HepG2 (cell line): ENCODE measurements at regions not wholly inside any gene's neighbourhood (a gene's known extent, or its start where the extent isn't known, plus 50 kb on each side); places are given as distances from the start of the nearest gene placed in this dataset.

Experiments used
- JUND ChIP-seq: sonication (generic); formaldehyde crosslinking; IDR thresholded peaks from 2 replicates; pipeline ENCODE4 v1.8.0; 2022; ENCODE audit warnings: mild to moderate bottlenecking, missing genetic modification reagents
- MAZ ChIP-seq, 2 experiments: sonication (generic) in 1 of 2; formaldehyde crosslinking in 1 of 2; IDR thresholded peaks; 2 replicates each; pipeline versions ENCODE4 v1.5.0 to v1.6.1; 2012 to 2020; ENCODE audit warnings: low read depth in 2 of 2, mild to moderate bottlenecking in 2 of 2, borderline replicate concordance in 1 of 2, improper control_type of control experiment in 1 of 2, low read length in 1 of 2, missing genetic modification reagents in 1 of 2, moderate library complexity in 1 of 2
- NFATC3 ChIP-seq: sonication (generic); formaldehyde crosslinking; IDR thresholded peaks from 2 replicates; pipeline ENCODE4 v1.5.1; 2020; ENCODE audit warnings: mild to moderate bottlenecking, missing genetic modification reagents

DNA sequence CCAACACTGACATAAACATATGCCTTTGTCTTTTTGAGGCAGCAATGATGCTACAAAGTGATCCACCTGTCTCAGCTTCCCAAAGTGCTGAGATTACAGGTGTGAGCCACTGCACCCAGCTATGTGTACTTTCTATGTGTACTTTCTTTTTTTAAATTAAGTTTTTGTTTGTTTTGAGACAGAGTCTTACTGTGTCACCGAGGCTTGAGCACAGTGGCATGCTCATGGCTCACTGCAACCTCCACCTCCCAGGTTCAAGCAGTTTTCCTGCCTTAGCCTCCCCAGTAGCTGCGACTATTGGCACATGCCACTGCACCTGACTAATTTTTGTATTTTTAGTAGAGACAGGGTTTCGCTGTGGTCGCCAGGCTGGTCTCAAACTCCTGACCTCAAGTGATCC lies 172.5 kb upstream of the ALG10B start:
- no peak for TF ChIP-seq NFATC3 (CRISPR knock-in tag)
- TF ChIP-seq JUND (CRISPR knock-in tag): no peak
- no peak for TF ChIP-seq MAZ (IDR thresholded peaks at IDR 0.05; ENCODE audit: borderline replicate concordance, low read depth, low read length)
- no peak for TF ChIP-seq MAZ (CRISPR knock-in tag; IDR thresholded peaks at IDR 0.05; ENCODE audit: low read depth)
